ENCODE measurements at regions not wholly inside any gene's neighbourhood (a gene's known extent, or its start where the extent isn't known, plus 50 kb on each side); places are given as distances from the start of the nearest gene placed in this dataset. TPM values are rescaled to one million over a fixed set of nuclear protein-coding genes. Genes with fewer than 3 reads are reported as not detected.

DNA sequence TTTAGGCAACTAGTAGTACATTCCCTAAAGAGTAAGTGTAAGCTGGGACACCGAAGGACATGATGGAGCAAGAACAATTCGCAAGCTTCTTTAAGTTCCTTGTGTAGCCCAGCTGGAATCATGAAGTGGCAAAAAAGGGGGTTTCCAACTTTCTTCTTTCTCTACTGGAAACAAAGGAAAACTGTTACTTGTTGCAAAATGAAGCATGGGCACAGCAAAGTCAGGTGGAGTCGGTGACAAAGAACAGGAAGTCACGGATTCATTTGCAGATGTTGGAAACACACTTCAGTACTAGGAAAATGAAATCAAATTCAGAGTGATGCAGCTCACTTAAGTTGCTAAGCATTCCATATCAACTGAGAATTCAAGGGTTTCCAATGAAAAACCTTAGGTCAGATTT is 706.9 kb upstream of the STXBP6 start:
- H3K18ac ChIP-seq (ENCODE audit: low read length) = no peak overlapping the region
- no CpG with 5 or more reads among the region's 4 CpGs for WGBS (ENCODE audit: extremely low coverage, insufficient coverage, low lambda C conversion rate)

DNA sequence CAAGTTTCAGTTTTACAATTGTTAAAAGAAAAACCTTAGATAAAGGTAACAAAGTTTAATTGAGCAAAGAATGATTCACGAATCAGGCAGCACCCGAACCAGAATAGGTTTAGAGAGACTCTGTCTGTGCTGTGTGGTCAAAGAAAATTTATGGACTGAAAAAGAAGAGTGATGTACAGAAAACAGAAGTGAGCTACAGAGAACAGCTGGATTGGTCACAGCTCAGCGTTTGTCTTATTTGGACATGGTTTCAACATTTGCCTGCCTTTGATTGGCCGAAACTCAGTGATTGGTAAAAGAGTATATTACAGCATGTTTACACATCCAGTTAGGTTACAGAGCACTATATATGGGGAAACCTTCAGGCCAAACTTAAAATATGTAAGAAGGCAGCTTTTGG is 703.2 kb upstream of the STXBP6 start:
- DNase-seq = no peak
- H3K27me3 ChIP-seq (ENCODE audit: insufficient read depth, low read length, poor library complexity) = no peaks in the 10 kb centered on the region
- no peak overlapping the region for H3K18ac ChIP-seq (ENCODE audit: low read length)
- no peaks in the 10 kb centered on the region for H3K36me3 ChIP-seq (ENCODE audit: control insufficient read depth, insufficient read depth, low read length)
- no peaks in the 10 kb centered on the region for H3K79me2 ChIP-seq (ENCODE audit: control insufficient read depth, insufficient read depth, low read length)
- H4K5ac ChIP-seq (ENCODE audit: low read length) = no peak overlapping the region
- H3K79me1 ChIP-seq (ENCODE audit: low read length) = no peaks in the 10 kb centered on the region
- H3K23ac ChIP-seq (ENCODE audit: low read length) = no peak overlapping the region
- no peak overlapping the region for H2AK5ac ChIP-seq (ENCODE audit: low read length)
- H3K4me1 ChIP-seq (ENCODE audit: control insufficient read depth, low read depth, low read length) = peaks cover 2% of the 10 kb centered on the region
- no peak overlapping the region for H2BK5ac ChIP-seq (ENCODE audit: low read length)
- no peak overlapping the region for H3K4me2 ChIP-seq (ENCODE audit: low read length)
- H3K4ac ChIP-seq (ENCODE audit: low read depth, low read length) = no peak overlapping the region
- H4K8ac ChIP-seq (ENCODE audit: low read depth, low read length) = no peak overlapping the region
- no peak overlapping the region for H3K27ac ChIP-seq (ENCODE audit: low read depth, low read length)
- no peak overlapping the region for H2BK15ac ChIP-seq (replicated peaks; ENCODE audit: low read depth)
- no peak overlapping the region for H3K56ac ChIP-seq (ENCODE audit: low read length)
- WGBS (ENCODE audit: extremely low coverage, insufficient coverage, low lambda C conversion rate) = no CpG with 5 or more reads among the region's 4 CpGs
- no peak overlapping the region for H3K4me3 ChIP-seq (ENCODE audit: low read length)
- no peak overlapping the region for H3K9ac ChIP-seq (ENCODE audit: low read length)
- no peak overlapping the region for H2BK120ac ChIP-seq (ENCODE audit: low read depth, low read length)

More for the DNA sequence above, 706.9 kb upstream of the STXBP6 start:
- H3K79me2 ChIP-seq (ENCODE audit: control insufficient read depth, insufficient read depth, low read length) = no peaks in the 10 kb centered on the region
- H3K27ac ChIP-seq (ENCODE audit: low read depth, low read length) = no peak overlapping the region
- no peak overlapping the region for H3K4me2 ChIP-seq (ENCODE audit: low read length)
- H3K36me3 ChIP-seq (ENCODE audit: control insufficient read depth, insufficient read depth, low read length) = no peaks in the 10 kb centered on the region
- H3K9ac ChIP-seq (ENCODE audit: low read length) = no peak overlapping the region
- H2BK120ac ChIP-seq (ENCODE audit: low read depth, low read length) = no peak overlapping the region
- no peak overlapping the region for H3K4me3 ChIP-seq (ENCODE audit: low read length)
- DNase-seq = no peak
- H3K23ac ChIP-seq (ENCODE audit: low read length) = no peak overlapping the region
- no peak overlapping the region for H4K8ac ChIP-seq (ENCODE audit: low read depth, low read length)
- H2AK5ac ChIP-seq (ENCODE audit: low read length) = no peak overlapping the region
- H3K27me3 ChIP-seq (ENCODE audit: insufficient read depth, low read length, poor library complexity) = no peaks in the 10 kb centered on the region
- no peaks in the 10 kb centered on the region for H3K79me1 ChIP-seq (ENCODE audit: low read length)
- H3K4me1 ChIP-seq (ENCODE audit: control insufficient read depth, low read depth, low read length) = peaks cover 2% of the 10 kb centered on the region
- no peak overlapping the region for H2BK5ac ChIP-seq (ENCODE audit: low read length)
- no peak overlapping the region for H3K4ac ChIP-seq (ENCODE audit: low read depth, low read length)
- H2BK15ac ChIP-seq (replicated peaks; ENCODE audit: low read depth) = no peak overlapping the region
- H4K5ac ChIP-seq (ENCODE audit: low read length) = no peak overlapping the region
- H3K56ac ChIP-seq (ENCODE audit: low read length) = no peak overlapping the region

DNA sequence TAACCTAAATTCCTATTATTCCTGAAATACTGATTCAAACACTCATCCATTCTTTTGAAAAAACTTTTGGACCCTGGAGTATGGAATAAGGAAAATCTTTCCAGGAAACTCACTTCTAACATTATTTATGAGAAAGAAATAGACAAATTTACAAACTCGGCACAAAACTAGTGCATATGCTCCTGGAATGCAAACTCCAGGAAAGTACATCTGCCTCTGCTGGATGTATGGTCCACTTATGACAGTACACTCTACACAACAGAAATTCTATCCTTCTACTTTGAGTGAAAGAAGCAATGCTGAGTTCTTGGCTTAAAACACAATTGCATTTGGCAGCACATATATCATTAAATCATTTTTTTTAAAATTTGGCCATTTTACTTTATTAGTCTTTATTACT is 700.5 kb upstream of the STXBP6 start:
- Histone ChIP-seq H3K36me3 (ENCODE audit: control insufficient read depth, insufficient read depth, low read length) (no peaks in the 10 kb centered on the region), H2BK5ac (ENCODE audit: low read length) (no peak overlapping the region), H3K79me2 (ENCODE audit: control insufficient read depth, insufficient read depth, low read length) (no peaks in the 10 kb centered on the region), H3K79me1 (ENCODE audit: low read length) (no peaks in the 10 kb centered on the region), H3K4ac (ENCODE audit: low read depth, low read length) (no peak overlapping the region), H3K4me3 (ENCODE audit: low read length) (no peak overlapping the region), H4K8ac (ENCODE audit: low read depth, low read length) (no peak overlapping the region), H3K27me3 (ENCODE audit: insufficient read depth, low read length, poor library complexity) (no peaks in the 10 kb centered on the region), H3K4me1 (ENCODE audit: control insufficient read depth, low read depth, low read length) (no peaks in the 10 kb centered on the region), H3K27ac (ENCODE audit: low read depth, low read length) (no peak overlapping the region), H2AK5ac (ENCODE audit: low read length) (no peak overlapping the region), H2BK120ac (ENCODE audit: low read depth, low read length) (no peak overlapping the region), H4K5ac (ENCODE audit: low read length) (no peak overlapping the region), H3K23ac (ENCODE audit: low read length) (no peak overlapping the region), H3K56ac (ENCODE audit: low read length) (no peak overlapping the region), H3K4me2 (ENCODE audit: low read length) (no peak overlapping the region), H3K9ac (ENCODE audit: low read length) (no peak overlapping the region), H2BK15ac (replicated peaks; ENCODE audit: low read depth) (no peak overlapping the region), H3K18ac (ENCODE audit: low read length) (no peak overlapping the region)
- WGBS (ENCODE audit: extremely low coverage, insufficient coverage, low lambda C conversion rate) = no CpG with 5 or more reads among the region's 1 CpG
- no peak for DNase-seq

Small RNA genes in the stretch of these regions (small RNA-seq; reads per million reads assigned to genes)
- not detected for gene RF00440 (ENCODE audit: insufficient read depth)

Data from mesendoderm (in vitro differentiated cells).